Spleen (tissue), 3 donors: ENCODE measurements at regions not wholly inside any gene's neighbourhood (a gene's known extent, or its start where the extent isn't known, plus 50 kb on each side); places are given as distances from the start of the nearest gene placed in this dataset.
A peak's percentile ranks its signal among the peaks of the same experiment; 100 is the strongest.

Source experiments
- POLR2A ChIP-seq, 3 donors: fragments of 450-650 bp; IDR thresholded peaks; one replicate each; pipeline ENCODE4 v1.5.1; 2017; ENCODE audit warnings: antibody characterized with exemption in 3 of 3, mild to moderate bottlenecking in 1 of 3
- POLR2AphosphoS5 ChIP-seq, 3 donors: sonication (generic); formaldehyde crosslinking; IDR thresholded peaks; one replicate each; pipeline ENCODE4 v1.5.1; 2017; ENCODE audit warnings: antibody characterized with exemption in 3 of 3

DNA sequence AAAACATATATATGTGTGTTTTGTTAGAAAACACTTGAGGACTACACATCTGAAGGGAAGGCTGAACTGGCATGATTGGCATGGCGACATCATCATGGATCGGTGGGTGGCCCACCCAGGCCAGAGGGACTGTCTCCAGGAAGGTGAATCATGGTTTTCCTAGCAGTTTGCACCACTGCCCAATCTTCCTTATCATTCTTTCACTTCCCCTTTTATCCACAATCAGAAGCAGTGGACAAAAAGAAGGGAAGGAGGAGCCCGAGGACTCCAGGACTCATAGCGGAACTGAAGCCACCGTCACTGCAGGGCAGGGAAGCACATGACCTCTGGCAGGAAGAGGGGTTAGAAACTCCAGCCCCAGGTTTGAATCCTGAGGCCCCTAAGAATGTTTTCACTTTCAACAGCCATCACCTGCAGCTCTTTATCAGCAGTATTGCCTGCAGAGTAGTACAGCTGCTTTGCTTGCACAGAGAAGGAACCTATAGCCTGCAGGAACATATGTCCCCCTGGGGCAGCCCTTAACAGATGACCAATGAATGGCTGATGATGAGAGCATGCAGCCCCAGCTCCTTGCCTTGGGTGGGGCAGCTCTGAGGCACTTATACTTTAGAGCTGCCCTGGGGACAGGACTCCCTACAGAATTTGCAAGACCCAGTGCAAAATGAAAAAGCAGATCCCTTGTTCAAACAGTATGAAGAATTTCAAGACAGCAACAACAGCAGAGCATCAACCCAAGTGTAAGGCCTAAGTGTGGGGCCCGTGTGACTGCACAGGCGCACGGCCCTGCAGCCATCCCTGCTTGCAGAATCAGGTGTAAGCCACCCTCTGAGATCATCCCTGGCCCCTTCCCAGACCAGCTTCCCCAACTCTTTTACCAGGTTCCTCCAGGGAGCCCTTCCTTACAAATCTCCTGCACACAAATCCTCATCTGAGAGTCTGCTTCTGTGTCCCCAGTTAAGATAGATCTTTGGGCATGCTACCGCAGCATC, 241.8 kb upstream of the IRF2BP2 start:
- TF ChIP-seq POLR2A (IDR thresholded peaks at IDR 0.05) (no peak), POLR2AphosphoS5 (IDR thresholded peaks at IDR 0.05) (peak in 1 of 3 donors; percentile 40)
